ENCODE measurements at regions not wholly inside any gene's neighbourhood (a gene's known extent, or its start where the extent isn't known, plus 50 kb on each side); places are given as distances from the start of the nearest gene placed in this dataset.

DNA sequence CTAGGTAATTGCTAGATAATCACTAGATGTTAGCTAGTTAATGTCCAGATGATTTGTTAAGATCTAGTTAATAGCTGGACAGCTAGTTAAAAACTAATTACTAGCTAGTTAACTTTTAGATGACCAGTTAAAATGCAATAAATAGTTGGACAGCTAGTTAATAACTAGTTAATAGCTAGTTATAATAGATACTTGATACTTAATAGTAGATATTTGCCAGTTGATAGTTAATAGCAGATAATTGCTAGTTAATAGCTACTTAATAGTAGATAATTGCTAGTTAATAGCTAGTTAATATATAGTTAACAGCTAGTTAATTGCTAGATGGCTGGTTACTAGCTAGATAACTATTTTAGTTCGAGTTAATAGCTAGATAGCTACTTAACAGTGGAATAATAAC, 631.4 kb upstream of the CT83 start:
- 61 to 86% (median 81%) methylated on average over 1 of the region's 1 CpG for WGBS, 4 donors

DNA sequence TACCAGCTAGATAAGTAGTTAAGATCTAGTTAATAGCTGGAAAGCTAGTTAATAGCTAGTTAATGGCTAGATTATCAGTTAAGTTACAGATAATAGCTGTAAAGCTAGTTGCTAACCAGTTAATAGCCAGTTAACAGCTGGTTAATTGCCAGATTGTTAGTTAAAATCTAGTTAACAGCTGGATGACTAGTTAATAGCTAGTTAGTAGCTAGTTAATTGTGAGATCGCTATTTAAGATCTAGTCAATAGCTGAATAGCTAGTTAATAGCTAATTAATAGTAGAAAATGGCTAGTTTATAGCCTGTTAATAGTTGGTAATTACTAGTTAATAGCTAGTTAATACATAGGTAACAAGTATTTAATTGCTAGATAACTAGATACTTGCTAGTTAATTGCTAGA, 630.5 kb upstream of the CT83 start:
- intact Hi-C loops (cut with DNase I): no loop called here
- H3K4me1 ChIP-seq (replicated peaks in 1 of 2): no peaks in the 10 kb centered on the region
- no peak overlapping the region for H3K4me3 ChIP-seq
- no peak for TF ChIP-seq POLR2A (IDR thresholded peaks at IDR 0.05)
- TF ChIP-seq, protein P1, sequence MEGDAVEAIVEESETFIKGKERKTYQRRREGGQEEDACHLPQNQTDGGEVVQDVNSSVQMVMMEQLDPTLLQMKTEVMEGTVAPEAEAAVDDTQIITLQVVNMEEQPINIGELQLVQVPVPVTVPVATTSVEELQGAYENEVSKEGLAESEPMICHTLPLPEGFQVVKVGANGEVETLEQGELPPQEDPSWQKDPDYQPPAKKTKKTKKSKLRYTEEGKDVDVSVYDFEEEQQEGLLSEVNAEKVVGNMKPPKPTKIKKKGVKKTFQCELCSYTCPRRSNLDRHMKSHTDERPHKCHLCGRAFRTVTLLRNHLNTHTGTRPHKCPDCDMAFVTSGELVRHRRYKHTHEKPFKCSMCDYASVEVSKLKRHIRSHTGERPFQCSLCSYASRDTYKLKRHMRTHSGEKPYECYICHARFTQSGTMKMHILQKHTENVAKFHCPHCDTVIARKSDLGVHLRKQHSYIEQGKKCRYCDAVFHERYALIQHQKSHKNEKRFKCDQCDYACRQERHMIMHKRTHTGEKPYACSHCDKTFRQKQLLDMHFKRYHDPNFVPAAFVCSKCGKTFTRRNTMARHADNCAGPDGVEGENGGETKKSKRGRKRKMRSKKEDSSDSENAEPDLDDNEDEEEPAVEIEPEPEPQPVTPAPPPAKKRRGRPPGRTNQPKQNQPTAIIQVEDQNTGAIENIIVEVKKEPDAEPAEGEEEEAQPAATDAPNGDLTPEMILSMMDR (IDR thresholded peaks at IDR 0.05): peak in 2 of 6 experiments; percentile 7 to 13
- H3K36me3 ChIP-seq (replicated peaks in 1 of 2): no peaks in the 10 kb centered on the region
- WGBS, 4 donors: 82 to 100% (median 89%) methylated on average over 1 of the region's 1 CpG
- H3K27ac ChIP-seq: no peak overlapping the region
- no peaks in the 10 kb centered on the region for H3K27me3 ChIP-seq
- H3K9me3 ChIP-seq (replicated peaks in 1 of 3): no peaks in the 10 kb centered on the region
- no peak for DNase-seq

More for the DNA sequence above, 631.4 kb upstream of the CT83 start:
- H3K4me1 ChIP-seq (replicated peaks in 1 of 2): no peaks in the 10 kb centered on the region
- no peaks in the 10 kb centered on the region for H3K36me3 ChIP-seq (replicated peaks in 1 of 2)
- DNase-seq: no peak
- no peak overlapping the region for H3K27ac ChIP-seq
- H3K9me3 ChIP-seq (replicated peaks in 1 of 3): no peaks in the 10 kb centered on the region
- intact Hi-C loops (cut with DNase I): no loop called here
- H3K4me3 ChIP-seq: no peak overlapping the region
- TF ChIP-seq, protein P1 (IDR thresholded peaks at IDR 0.05): no peak
- no peak for TF ChIP-seq POLR2A (IDR thresholded peaks at IDR 0.05)
- H3K27me3 ChIP-seq: no peaks in the 10 kb centered on the region

DNA sequence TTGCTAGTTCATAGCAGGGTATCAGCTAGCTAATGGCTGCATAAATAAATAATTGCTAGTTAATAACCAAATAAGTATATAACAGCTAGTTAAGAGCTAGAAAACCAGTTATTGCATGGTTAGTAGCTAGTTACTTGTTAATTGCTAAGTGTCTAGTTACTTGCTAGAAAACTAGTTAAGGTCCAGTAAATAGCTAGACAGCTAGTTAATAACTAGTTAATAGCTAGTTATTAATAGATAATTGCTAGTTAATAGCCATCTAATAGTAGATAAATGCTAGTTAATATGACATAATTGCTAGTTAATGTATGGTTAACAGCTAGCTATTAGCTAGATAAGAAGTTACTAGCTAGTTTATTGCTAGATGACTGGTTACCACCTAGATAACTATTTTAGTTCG, 629.9 kb upstream of the CT83 start:
- Histone ChIP-seq H3K27ac (no peak overlapping the region), H3K9me3 (replicated peaks in 1 of 3) (no peaks in the 10 kb centered on the region), H3K36me3 (replicated peaks in 1 of 2) (no peaks in the 10 kb centered on the region), H3K4me3 (no peak overlapping the region), H3K4me1 (replicated peaks in 1 of 2) (no peaks in the 10 kb centered on the region), H3K27me3 (no peaks in the 10 kb centered on the region)
- TF ChIP-seq, protein P1 (IDR thresholded peaks at IDR 0.05): peak in 1 of 6 experiments; percentile 2
- TF ChIP-seq POLR2A (IDR thresholded peaks at IDR 0.05): no peak
- no peak for DNase-seq
- intact Hi-C loops (cut with DNase I): no loop called here
- WGBS, 4 donors: 52 to 91% (median 72%) methylated on average over 1 of the region's 1 CpG

DNA sequence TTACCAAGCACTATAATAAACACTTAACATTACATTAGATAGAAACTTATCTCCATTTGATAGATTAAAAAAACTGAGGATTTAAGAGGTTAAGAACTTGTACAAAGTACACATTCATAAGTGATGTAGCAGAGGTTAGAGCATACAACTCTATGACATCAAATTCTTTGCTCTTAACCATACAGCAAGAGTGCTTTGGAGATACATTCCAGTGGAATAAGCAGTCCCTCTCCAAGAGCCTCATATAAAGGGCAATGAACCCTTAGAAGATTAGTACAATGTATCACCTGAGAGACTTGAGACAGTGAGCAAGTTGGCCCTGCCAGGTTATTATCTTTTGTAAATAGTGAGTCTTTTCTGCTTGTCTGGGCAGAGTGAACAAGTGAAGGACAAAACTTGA, 600.4 kb upstream of the CT83 start:
- intact Hi-C loops (cut with DNase I): no loop called here
- no peak for DNase-seq
- Histone ChIP-seq H3K4me3 (no peak overlapping the region), H3K4me1 (replicated peaks in 1 of 2) (no peaks in the 10 kb centered on the region), H3K36me3 (replicated peaks in 1 of 2) (no peaks in the 10 kb centered on the region), H3K27ac (no peak overlapping the region), H3K27me3 (no peaks in the 10 kb centered on the region), H3K9me3 (replicated peaks in 1 of 3) (no peaks in the 10 kb centered on the region)
- TF ChIP-seq, protein P1 (IDR thresholded peaks at IDR 0.05): no peak
- no peak for TF ChIP-seq POLR2A (IDR thresholded peaks at IDR 0.05)

Measured in adrenal gland (tissue), 9 donors.